Esophagus squamous epithelium (tissue), 5 donors: ENCODE measurements at regions not wholly inside any gene's neighbourhood (a gene's known extent, or its start where the extent isn't known, plus 50 kb on each side); places are given as distances from the start of the nearest gene placed in this dataset.

ENCODE experiments used
- DNase-seq: peaks from one replicate; lab custom pipeline; 2025; lab: John Stamatoyannopoulos, UW
- H3K27ac ChIP-seq, 4 donors: fragments of 200-600 bp; sonication (generic); one replicate each; pipeline ENCODE4 v1.5.1; 2016 to 2019; ENCODE audit warnings: mild to moderate bottlenecking in 1 of 4
- H3K27me3 ChIP-seq, 4 donors: fragments of 200-600 bp; sonication (generic); 1 replicate in 3 of 4; 2 replicates in 1 of 4; pipeline versions ENCODE4 v1.5.1 to v1.6.0; 2017 to 2021; ENCODE audit warnings: antibody characterized with exemption in 1 of 4
- H3K36me3 ChIP-seq, 3 donors: fragments of 200-600 bp; sonication (generic); one replicate each; pipeline ENCODE4 v1.5.1; 2016 to 2019
- H3K4me1 ChIP-seq, 3 donors: fragments of 200-600 bp; sonication (generic); one replicate each; pipeline ENCODE4 v1.5.1; 2017 to 2019
- H3K4me3 ChIP-seq, 4 donors: fragments of 200-600 bp; sonication (generic); 1 replicate in 3 of 4; 2 replicates in 1 of 4; pipeline ENCODE4 v1.5.1; 2016 to 2019; ENCODE audit warnings: mild to moderate bottlenecking in 2 of 4, moderate library complexity in 1 of 4
- H3K9me3 ChIP-seq, 3 donors: fragments of 200-600 bp; sonication (generic); one replicate each; pipeline ENCODE4 v1.5.1; 2016 to 2019
- CTCF ChIP-seq, 6 experiments: fragments of 450-650 bp in 4 of 6; fragments of 200-600 bp in 2 of 6; sonication (generic) in 2 of 6; IDR thresholded peaks; one replicate each; pipeline ENCODE4 v1.5.1; 2016 to 2019; ENCODE audit warnings: antibody characterized with exemption in 6 of 6, mild to moderate bottlenecking in 4 of 6, moderate library complexity in 4 of 6
- POLR2A ChIP-seq, 4 donors: fragments of 450-650 bp; IDR thresholded peaks; one replicate each; pipeline ENCODE4 v1.6.1; 2017; ENCODE audit warnings: antibody characterized with exemption in 4 of 4, mild to moderate bottlenecking in 4 of 4, moderate library complexity in 3 of 4
- WGBS, 2 donors: methylation state at CpG; one replicate each; pipeline ENCODE4 v1.1.5; 2018; 5-methylcytosine and 5-hydroxymethylcytosine counted together
- intact Hi-C: fragments of 100-400 bp; cut with DNase I; formaldehyde crosslinking; loops from one replicate; pipeline ENCODE4 v1.15.0; 2022
- donor health status: DM: yes; HTN: yes; CAD: no.

DNA sequence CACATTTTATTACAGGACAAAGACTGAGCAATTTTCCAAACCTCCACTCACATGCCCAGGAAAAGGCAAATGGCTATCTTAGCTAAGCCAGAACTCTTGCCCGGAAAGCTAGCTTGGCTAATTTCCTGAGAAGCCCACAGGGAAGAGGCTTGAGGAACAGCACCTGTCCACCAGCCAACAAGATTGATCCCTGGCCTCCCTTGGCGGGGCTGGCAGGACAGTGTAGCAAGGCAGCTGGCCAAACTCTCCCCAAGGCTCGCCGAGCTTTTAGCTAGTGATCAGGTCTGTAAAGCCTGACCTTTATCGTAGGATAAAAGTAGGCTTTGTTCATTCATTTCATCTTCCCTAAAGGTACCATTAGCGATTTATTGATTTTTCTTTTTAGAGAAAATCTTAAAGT is 101.4 kb downstream of the UQCRFS1 start:
- H3K9me3 ChIP-seq: no peaks in the 10 kb centered on the region
- TF ChIP-seq CTCF (IDR thresholded peaks at IDR 0.05) (no peak), POLR2A (IDR thresholded peaks at IDR 0.05) (no peak)
- DNase-seq: no peak
- no peaks in the 10 kb centered on the region for H3K4me1 ChIP-seq
- intact Hi-C loops: no loop called here
- 60 to 72% methylated on average over 6 of the region's 6 CpGs for WGBS, 2 donors
- no peaks in the 10 kb centered on the region for H3K36me3 ChIP-seq
- no peak overlapping the region for H3K4me3 ChIP-seq
- H3K27ac ChIP-seq: no peak overlapping the region
- H3K27me3 ChIP-seq: no peaks in the 10 kb centered on the region

GRCh38 chr19:29107831-29108230 is 105.1 kb downstream of the UQCRFS1 start:
- Histone ChIP-seq H3K4me1 (no peaks in the 10 kb centered on the region), H3K27ac (no peak overlapping the region), H3K4me3 (no peak overlapping the region), H3K36me3 (no peaks in the 10 kb centered on the region), H3K27me3 (no peaks in the 10 kb centered on the region), H3K9me3 (no peaks in the 10 kb centered on the region)
- no peak for TF ChIP-seq CTCF (IDR thresholded peaks at IDR 0.05)
- no peak for DNase-seq
- intact Hi-C loops: no loop called here
- WGBS, 2 donors: 59 to 65% methylated on average over 5 to 6 of the region's 6 CpGs

DNA sequence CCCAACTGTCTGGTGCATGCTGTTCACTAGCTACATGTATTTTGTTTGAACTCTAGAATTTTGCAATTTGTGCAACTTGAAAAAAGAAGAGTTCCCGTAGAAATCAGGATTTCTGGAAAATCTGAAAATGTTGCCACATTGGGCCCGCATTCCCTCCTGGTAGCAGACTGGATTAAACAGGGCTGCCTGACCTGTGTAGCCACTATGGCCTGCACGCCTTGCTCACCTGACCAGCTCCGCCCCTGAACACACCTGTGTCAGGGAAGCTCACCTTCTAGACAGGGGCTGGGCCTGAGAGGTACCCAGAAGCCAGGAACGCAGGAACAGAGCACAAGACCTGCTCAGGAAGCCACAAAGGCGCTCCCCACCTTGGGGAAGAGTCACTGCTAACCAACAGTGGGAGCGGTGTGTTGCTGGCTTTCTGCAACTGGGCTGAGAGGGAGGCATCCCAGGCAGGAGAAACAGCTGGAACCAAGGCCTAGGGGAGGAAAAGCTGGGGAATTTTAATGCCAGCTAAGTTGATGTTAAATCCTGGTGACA is 106.5 kb downstream of the UQCRFS1 start:
- Histone ChIP-seq H3K4me3 (no peak overlapping the region), H3K27me3 (no peaks in the 10 kb centered on the region), H3K9me3 (no peaks in the 10 kb centered on the region), H3K4me1 (peaks cover 0 to under 1% (median 0%) of the 10 kb centered on the region in 3 donors), H3K36me3 (no peaks in the 10 kb centered on the region), H3K27ac (no peak overlapping the region)
- TF ChIP-seq POLR2A (IDR thresholded peaks at IDR 0.05) (no peak), CTCF (IDR thresholded peaks at IDR 0.05) (no peak)
- no peak for DNase-seq
- intact Hi-C loops: no loop called here
- WGBS, 2 donors: 71 to 95% methylated on average over 3 to 7 of the region's 7 CpGs

DNA sequence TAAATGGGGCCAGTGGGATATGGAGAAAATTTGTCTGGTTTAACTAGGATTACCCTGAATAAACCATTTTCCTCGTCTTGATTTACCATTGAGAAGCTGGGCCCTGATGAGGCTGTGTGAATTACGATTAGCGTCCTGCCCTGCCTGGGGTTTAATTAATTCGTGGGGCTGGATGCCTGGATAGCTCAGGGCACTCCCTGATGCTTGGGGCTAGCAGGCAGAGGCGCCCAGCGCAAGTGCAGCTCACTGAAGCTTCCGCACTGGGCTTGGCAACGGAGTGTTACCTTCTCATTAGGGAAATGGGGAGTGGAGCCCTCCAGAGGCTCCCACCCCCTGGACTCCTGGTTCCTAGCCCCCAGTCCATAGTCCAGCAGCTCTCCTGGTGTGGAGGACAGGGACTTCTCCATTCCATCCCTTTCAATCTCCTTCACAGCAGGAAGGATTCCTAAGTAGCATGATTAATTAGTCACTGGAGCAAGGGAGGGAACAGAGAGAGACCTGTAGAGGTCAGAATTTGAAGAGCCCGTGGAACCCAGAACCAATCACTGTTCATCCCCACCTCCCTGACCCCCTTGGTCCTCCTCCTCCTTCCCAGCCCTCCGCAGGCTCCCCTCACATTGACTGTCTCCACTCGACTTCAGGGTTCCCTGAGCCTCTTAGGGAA is 107.2 kb downstream of the UQCRFS1 start:
- TF ChIP-seq CTCF (IDR thresholded peaks at IDR 0.05) (no peak), POLR2A (IDR thresholded peaks at IDR 0.05) (no peak)
- Histone ChIP-seq H3K27ac (no peak overlapping the region), H3K4me3 (no peak overlapping the region), H3K27me3 (no peaks in the 10 kb centered on the region), H3K9me3 (no peaks in the 10 kb centered on the region), H3K36me3 (no peaks in the 10 kb centered on the region), H3K4me1 (peaks cover 0 to 7% (median 0%) of the 10 kb centered on the region in 3 donors)
- intact Hi-C loops: no loop called here
- WGBS, 2 donors: 64 to 69% methylated on average over 8 to 9 of the region's 11 CpGs
- no peak for DNase-seq

GRCh38 chr19:29104605-29105241 is 108.2 kb downstream of the UQCRFS1 start:
- no peak for DNase-seq
- intact Hi-C loops: no loop called here
- no peaks in the 10 kb centered on the region for H3K9me3 ChIP-seq
- no peaks in the 10 kb centered on the region for H3K36me3 ChIP-seq
- no peaks in the 10 kb centered on the region for H3K27me3 ChIP-seq
- no peak for TF ChIP-seq POLR2A (IDR thresholded peaks at IDR 0.05)
- no peak for TF ChIP-seq CTCF (IDR thresholded peaks at IDR 0.05)
- H3K4me1 ChIP-seq: peaks cover under 1 to 17% (median 5%) of the 10 kb centered on the region in 3 donors
- H3K4me3 ChIP-seq: no peak overlapping the region
- no peak overlapping the region for H3K27ac ChIP-seq
- WGBS, 2 donors: 86 to 91% methylated on average over 10 of the region's 10 CpGs
